Transverse colon (tissue), 3 donors: ENCODE measurements at regions not wholly inside any gene's neighbourhood (a gene's known extent, or its start where the extent isn't known, plus 50 kb on each side); places are given as distances from the start of the nearest gene placed in this dataset.

Experiments used
- CTCF ChIP-seq, 5 experiments: fragments of 200-600 bp in 3 of 5; fragments of 450-650 bp in 2 of 5; sonication (generic) in 3 of 5; IDR thresholded peaks; 1 replicate in 2 of 5; 2 replicates in 3 of 5; pipeline ENCODE4 v1.5.1; 2016 to 2017; ENCODE audit warnings: antibody characterized with exemption in 5 of 5, inconsistent platforms in 3 of 5, mild to moderate bottlenecking in 2 of 5, moderate library complexity in 1 of 5
- POLR2A ChIP-seq: fragments of 450-650 bp; IDR thresholded peaks from one replicate; pipeline ENCODE4 v1.6.1; 2016; ENCODE audit warnings: antibody characterized with exemption, mild to moderate bottlenecking, moderate library complexity

GRCh38 chrX:143206966-143207365 is 181.2 kb downstream of the SPANXN4 start:
- TF ChIP-seq POLR2A (no peak), CTCF (IDR thresholded peaks at IDR 0.05) (no peak)
